ENCODE measurements at regions not wholly inside any gene's neighbourhood (a gene's known extent, or its start where the extent isn't known, plus 50 kb on each side); places are given as distances from the start of the nearest gene placed in this dataset.
"Not testable (repeated sequence)": the region's sequence is repeated elsewhere in the genome, so short reads cannot be mapped to it uniquely, and the experiment has no call there.

- Histone ChIP-seq H3K9ac (ENCODE audit: low read depth, low read length) (no peak overlapping the region), H3K36me3 (ENCODE audit: control insufficient read depth, insufficient read depth, low read length) (no peaks in the 10 kb centered on the region), H3K9me3 (ENCODE audit: control insufficient read depth, insufficient read depth, low read length) (no peaks in the 10 kb centered on the region), H3K27ac (ENCODE audit: low read depth, low read length) (no peak overlapping the region), H3K4me1 (ENCODE audit: control insufficient read depth, insufficient read depth, low read length) (no peaks in the 10 kb centered on the region), H3K27me3 (ENCODE audit: control insufficient read depth, insufficient read depth, low read length) (no peaks in the 10 kb centered on the region), H3K4me3 (ENCODE audit: low read depth, low read length) (no peak overlapping the region)
Measured at GRCh38 chr3:88852606-88853005, 254.8 kb upstream of the EPHA3 start.

- no peaks in the 10 kb centered on the region for H3K27me3 ChIP-seq (ENCODE audit: control insufficient read depth, insufficient read depth, low read length)
- no peaks in the 10 kb centered on the region for H3K9me3 ChIP-seq (ENCODE audit: control insufficient read depth, insufficient read depth, low read length)
- H3K9ac ChIP-seq (ENCODE audit: low read depth, low read length): no peak overlapping the region
- no peaks in the 10 kb centered on the region for H3K4me1 ChIP-seq (ENCODE audit: control insufficient read depth, insufficient read depth, low read length)
- no peak overlapping the region for H3K27ac ChIP-seq (ENCODE audit: low read depth, low read length)
- H3K4me3 ChIP-seq (ENCODE audit: low read depth, low read length): no peak overlapping the region
- H3K36me3 ChIP-seq (ENCODE audit: control insufficient read depth, insufficient read depth, low read length): no peaks in the 10 kb centered on the region
Measured at GRCh38 chr3:88863196-88863595, 244.2 kb upstream of the EPHA3 start.

GRCh38 chr3:88876724-88877123 is 230.7 kb upstream of the EPHA3 start:
- H3K36me3 ChIP-seq (ENCODE audit: control insufficient read depth, insufficient read depth, low read length): no peaks in the 10 kb centered on the region
- no peaks in the 10 kb centered on the region for H3K4me1 ChIP-seq (ENCODE audit: control insufficient read depth, insufficient read depth, low read length)
- no peak overlapping the region for H3K9ac ChIP-seq (ENCODE audit: low read depth, low read length)
- H3K27me3 ChIP-seq (ENCODE audit: control insufficient read depth, insufficient read depth, low read length): no peaks in the 10 kb centered on the region
- no peak overlapping the region for H3K27ac ChIP-seq (ENCODE audit: low read depth, low read length)
- H3K4me3 ChIP-seq (ENCODE audit: low read depth, low read length): no peak overlapping the region
- H3K9me3 ChIP-seq (ENCODE audit: control insufficient read depth, insufficient read depth, low read length): no peaks in the 10 kb centered on the region

GRCh38 chr3:88879905-88880304 is 227.5 kb upstream of the EPHA3 start:
- Histone ChIP-seq H3K9me3 (ENCODE audit: control insufficient read depth, insufficient read depth, low read length) (no peaks in the 10 kb centered on the region), H3K27me3 (ENCODE audit: control insufficient read depth, insufficient read depth, low read length) (no peaks in the 10 kb centered on the region), H3K4me3 (ENCODE audit: low read depth, low read length) (no peak overlapping the region), H3K27ac (ENCODE audit: low read depth, low read length) (no peak overlapping the region), H3K4me1 (ENCODE audit: control insufficient read depth, insufficient read depth, low read length) (no peaks in the 10 kb centered on the region), H3K36me3 (ENCODE audit: control insufficient read depth, insufficient read depth, low read length) (no peaks in the 10 kb centered on the region), H3K9ac (ENCODE audit: low read depth, low read length) (no peak overlapping the region)

- no peak overlapping the region for H3K27ac ChIP-seq (ENCODE audit: low read depth, low read length)
- H3K9ac ChIP-seq (ENCODE audit: low read depth, low read length): no peak overlapping the region
- no peaks in the 10 kb centered on the region for H3K9me3 ChIP-seq (ENCODE audit: control insufficient read depth, insufficient read depth, low read length)
- no peaks in the 10 kb centered on the region for H3K27me3 ChIP-seq (ENCODE audit: control insufficient read depth, insufficient read depth, low read length)
- H3K36me3 ChIP-seq (ENCODE audit: control insufficient read depth, insufficient read depth, low read length): no peaks in the 10 kb centered on the region
- H3K4me3 ChIP-seq (ENCODE audit: low read depth, low read length): no peak overlapping the region
- H3K4me1 ChIP-seq (ENCODE audit: control insufficient read depth, insufficient read depth, low read length): no peaks in the 10 kb centered on the region
Measured at GRCh38 chr3:88882121-88882520, 225.3 kb upstream of the EPHA3 start.

GRCh38 chr3:88886624-88887023 is 220.8 kb upstream of the EPHA3 start:
- H3K27ac ChIP-seq (ENCODE audit: low read depth, low read length); H3K9ac ChIP-seq (ENCODE audit: low read depth, low read length): not testable (repeated sequence)

GRCh38 chr3:88896026-88896425 is 211.4 kb upstream of the EPHA3 start:
- H3K4me1 ChIP-seq (ENCODE audit: control insufficient read depth, insufficient read depth, low read length): no peaks in the 10 kb centered on the region
- no peaks in the 10 kb centered on the region for H3K9me3 ChIP-seq (ENCODE audit: control insufficient read depth, insufficient read depth, low read length)
- H3K9ac ChIP-seq (ENCODE audit: low read depth, low read length): no peak overlapping the region
- no peaks in the 10 kb centered on the region for H3K27me3 ChIP-seq (ENCODE audit: control insufficient read depth, insufficient read depth, low read length)
- H3K36me3 ChIP-seq (ENCODE audit: control insufficient read depth, insufficient read depth, low read length): no peaks in the 10 kb centered on the region
- no peak overlapping the region for H3K27ac ChIP-seq (ENCODE audit: low read depth, low read length)
- no peak overlapping the region for H3K4me3 ChIP-seq (ENCODE audit: low read depth, low read length)

More at GRCh38 chr3:88886624-88887023, 220.8 kb upstream of the EPHA3 start:
- H3K27me3 ChIP-seq (ENCODE audit: control insufficient read depth, insufficient read depth, low read length); H3K4me3 ChIP-seq (ENCODE audit: low read depth, low read length); H3K4me1 ChIP-seq (ENCODE audit: control insufficient read depth, insufficient read depth, low read length); H3K9me3 ChIP-seq (ENCODE audit: control insufficient read depth, insufficient read depth, low read length); H3K36me3 ChIP-seq (ENCODE audit: control insufficient read depth, insufficient read depth, low read length): not testable (repeated sequence)

GRCh38 chr3:88912294-88912877 is 195.0 kb upstream of the EPHA3 start:
- Histone ChIP-seq H3K9me3 (ENCODE audit: control insufficient read depth, insufficient read depth, low read length) (no peaks in the 10 kb centered on the region), H3K36me3 (ENCODE audit: control insufficient read depth, insufficient read depth, low read length) (no peaks in the 10 kb centered on the region), H3K27ac (ENCODE audit: low read depth, low read length) (peak overlapping the region; percentile 91), H3K27me3 (ENCODE audit: control insufficient read depth, insufficient read depth, low read length) (no peaks in the 10 kb centered on the region), H3K4me3 (ENCODE audit: low read depth, low read length) (0 out of 2 replicates have a peak overlapping the region, but pooled peaks have one; percentile 12), H3K4me1 (ENCODE audit: control insufficient read depth, insufficient read depth, low read length) (peaks cover 31% of the 10 kb centered on the region), H3K9ac (ENCODE audit: low read depth, low read length) (peak overlapping the region; percentile 70)

- Histone ChIP-seq H3K9me3 (ENCODE audit: control insufficient read depth, insufficient read depth, low read length) (no peaks in the 10 kb centered on the region), H3K9ac (ENCODE audit: low read depth, low read length) (no peak overlapping the region), H3K4me1 (ENCODE audit: control insufficient read depth, insufficient read depth, low read length) (no peaks in the 10 kb centered on the region), H3K4me3 (ENCODE audit: low read depth, low read length) (no peak overlapping the region), H3K36me3 (ENCODE audit: control insufficient read depth, insufficient read depth, low read length) (no peaks in the 10 kb centered on the region), H3K27me3 (ENCODE audit: control insufficient read depth, insufficient read depth, low read length) (no peaks in the 10 kb centered on the region), H3K27ac (ENCODE audit: low read depth, low read length) (no peak overlapping the region)
Measured at GRCh38 chr3:88918841-88919240, 188.6 kb upstream of the EPHA3 start.

GRCh38 chr3:88921986-88922385 is 185.4 kb upstream of the EPHA3 start:
- no peak overlapping the region for H3K4me3 ChIP-seq (ENCODE audit: low read depth, low read length)
- no peak overlapping the region for H3K9ac ChIP-seq (ENCODE audit: low read depth, low read length)
- H3K9me3 ChIP-seq (ENCODE audit: control insufficient read depth, insufficient read depth, low read length): no peaks in the 10 kb centered on the region
- H3K27me3 ChIP-seq (ENCODE audit: control insufficient read depth, insufficient read depth, low read length): no peaks in the 10 kb centered on the region
- H3K27ac ChIP-seq (ENCODE audit: low read depth, low read length): no peak overlapping the region
- no peaks in the 10 kb centered on the region for H3K36me3 ChIP-seq (ENCODE audit: control insufficient read depth, insufficient read depth, low read length)
- H3K4me1 ChIP-seq (ENCODE audit: control insufficient read depth, insufficient read depth, low read length): no peaks in the 10 kb centered on the region

- Histone ChIP-seq H3K9ac (ENCODE audit: low read depth, low read length) (no peak overlapping the region), H3K27ac (ENCODE audit: low read depth, low read length) (no peak overlapping the region), H3K27me3 (ENCODE audit: control insufficient read depth, insufficient read depth, low read length) (no peaks in the 10 kb centered on the region), H3K36me3 (ENCODE audit: control insufficient read depth, insufficient read depth, low read length) (no peaks in the 10 kb centered on the region), H3K4me1 (ENCODE audit: control insufficient read depth, insufficient read depth, low read length) (no peaks in the 10 kb centered on the region), H3K9me3 (ENCODE audit: control insufficient read depth, insufficient read depth, low read length) (no peaks in the 10 kb centered on the region), H3K4me3 (ENCODE audit: low read depth, low read length) (no peak overlapping the region)
Measured at GRCh38 chr3:88926221-88926620, 181.2 kb upstream of the EPHA3 start.

GRCh38 chr3:88930611-88931010 is 176.8 kb upstream of the EPHA3 start:
- no peaks in the 10 kb centered on the region for H3K27me3 ChIP-seq (ENCODE audit: control insufficient read depth, insufficient read depth, low read length)
- H3K27ac ChIP-seq (ENCODE audit: low read depth, low read length): no peak overlapping the region
- H3K9me3 ChIP-seq (ENCODE audit: control insufficient read depth, insufficient read depth, low read length): no peaks in the 10 kb centered on the region
- no peaks in the 10 kb centered on the region for H3K36me3 ChIP-seq (ENCODE audit: control insufficient read depth, insufficient read depth, low read length)
- H3K4me3 ChIP-seq (ENCODE audit: low read depth, low read length): no peak overlapping the region
- H3K9ac ChIP-seq (ENCODE audit: low read depth, low read length): no peak overlapping the region
- no peaks in the 10 kb centered on the region for H3K4me1 ChIP-seq (ENCODE audit: control insufficient read depth, insufficient read depth, low read length)
